Pancreas (tissue), 10 donors: ENCODE measurements at regions not wholly inside any gene's neighbourhood (a gene's known extent, or its start where the extent isn't known, plus 50 kb on each side); places are given as distances from the start of the nearest gene placed in this dataset.

Experiments used
- ATAC-seq, 4 donors: fragments of 200-7000 bp; cut with Tn5 transposase; one replicate each; pipeline versions ENCODE4 v1.8.0 to v1.9.1; 2020; ENCODE audit warnings: mild to moderate bottlenecking in 4 of 4, moderate library complexity in 4 of 4
- DNase-seq, 6 donors: peaks; one replicate each; pipeline ENCODE4 v3.0.0-alpha.2; 2020
- FAIRE-seq: peaks from 2 replicates; lab custom pipeline; 2012; peaks lifted over from hg19 to GRCh38; lab: Jason Lieb, UNC
- H3K27ac ChIP-seq, 4 donors: fragments of 200-600 bp; sonication (generic); 1 replicate in 3 of 4; 2 replicates in 1 of 4; pipeline versions ENCODE4 v1.5.0 to v1.8.0; 2020
- H3K27me3 ChIP-seq, 4 donors: fragments of 200-600 bp; one replicate each; pipeline ENCODE4 v1.8.0; 2021
- H3K36me3 ChIP-seq, 3 donors: fragments of 200-600 bp; sonication (generic) in 1 of 3; one replicate each; pipeline versions ENCODE4 v1.5.0 to v1.8.0; 2020 to 2021
- H3K4me1 ChIP-seq, 3 donors: fragments of 200-600 bp; one replicate each; pipeline ENCODE4 v1.8.0; 2021
- H3K4me3 ChIP-seq, 4 donors: fragments of 200-600 bp; sonication (generic) in 2 of 4; one replicate each; pipeline versions ENCODE4 v1.5.0 to v1.8.0; 2020 to 2021
- H3K9me3 ChIP-seq, 4 donors: fragments of 200-600 bp; one replicate each; pipeline ENCODE4 v1.8.0; 2021
- CTCF ChIP-seq, 4 donors: fragments of 200-600 bp; sonication (generic) in 3 of 4; IDR thresholded peaks; one replicate each; pipeline versions ENCODE4 v1.5.0 to v1.8.0; 2021; ENCODE audit warnings: antibody characterized with exemption in 4 of 4
- WGBS, 2 donors: extraction: QIAGEN DNeasy Blood & Tissue Kit; methylation state at CpG; one replicate each; pipeline ENCODE4 v1.1.7; 2013; 5-methylcytosine and 5-hydroxymethylcytosine counted together
- intact Hi-C, 3 donors: fragments of 100-400 bp; cut with DNase I; formaldehyde crosslinking; loops; one replicate each; pipeline versions ENCODE4 v1.11.1 to v1.14.2; 2022
- donor health status: healthy with polysubstance abuse.
- donor health status: DM: no; HTN: no; CAD: no; lungs with moderate emphysema.
- donor health status: DM: no; HTN: no; CAD: no.
- donor health status: control.
- donor health status: control.
- donor health status: Bipolar disorder and iron deficiency.
- donor health status: DM: yes; HTN: yes; CAD: no.
- donor health status: DM: no; HTN: no; CAD: no.
- donor health status: DM: no; HTN: no; CAD: no.
- donor health status: DM: yes; HTN: yes; CAD: no.

- no peak for FAIRE-seq
These were observed 203.8 kb upstream of the SFSWAP start for GRCh38 chr12:131507094-131507493.

GRCh38 chr12:131507881-131508280 lies 203.0 kb upstream of the SFSWAP start:
- FAIRE-seq (no peak), DNase-seq (no peak), ATAC-seq (no peak)
- Histone ChIP-seq H3K27ac (no peak overlapping the region), H3K36me3 (no peaks in the 10 kb centered on the region), H3K27me3 (no peaks in the 10 kb centered on the region), H3K4me3 (no peak overlapping the region), H3K4me1 (no peaks in the 10 kb centered on the region), H3K9me3 (no peaks in the 10 kb centered on the region)
- intact Hi-C loops: no loop called here
- TF ChIP-seq CTCF (IDR thresholded peaks at IDR 0.05): no peak
- WGBS, 2 donors: 66 to 87% methylated on average over 9 of the region's 9 CpGs

More at GRCh38 chr12:131507094-131507493, 203.8 kb upstream of the SFSWAP start:
- no peaks in the 10 kb centered on the region for H3K4me1 ChIP-seq
- H3K27me3 ChIP-seq: no peaks in the 10 kb centered on the region
- 68 to 76% methylated on average over 4 of the region's 4 CpGs for WGBS, 2 donors
- H3K27ac ChIP-seq: no peak overlapping the region
- no peak for TF ChIP-seq CTCF (IDR thresholded peaks at IDR 0.05)
- intact Hi-C loops: no loop called here
- H3K36me3 ChIP-seq: no peaks in the 10 kb centered on the region
- no peak overlapping the region for H3K4me3 ChIP-seq
- ATAC-seq (no peak), DNase-seq (no peak)
- no peaks in the 10 kb centered on the region for H3K9me3 ChIP-seq

GRCh38 chr12:131509701-131510100 lies 201.2 kb upstream of the SFSWAP start:
- WGBS, 2 donors: 60 to 77% methylated on average over 7 of the region's 7 CpGs
- DNase-seq (no peak), FAIRE-seq (no peak), ATAC-seq (no peak)
- no peaks in the 10 kb centered on the region for H3K27me3 ChIP-seq
- intact Hi-C loops: no loop called here
- H3K36me3 ChIP-seq: no peaks in the 10 kb centered on the region
- H3K4me1 ChIP-seq: no peaks in the 10 kb centered on the region
- no peak overlapping the region for H3K4me3 ChIP-seq
- TF ChIP-seq CTCF (IDR thresholded peaks at IDR 0.05): no peak
- no peaks in the 10 kb centered on the region for H3K9me3 ChIP-seq
- H3K27ac ChIP-seq: no peak overlapping the region

- intact Hi-C loops: no loop called here
- Histone ChIP-seq H3K4me1 (no peaks in the 10 kb centered on the region), H3K4me3 (no peak overlapping the region), H3K9me3 (no peaks in the 10 kb centered on the region), H3K27me3 (no peaks in the 10 kb centered on the region), H3K27ac (no peak overlapping the region), H3K36me3 (no peaks in the 10 kb centered on the region)
- DNase-seq (no peak), FAIRE-seq (no peak), ATAC-seq (no peak)
- WGBS, 2 donors: 41 to 50% methylated on average over 4 of the region's 4 CpGs
- no peak for TF ChIP-seq CTCF (IDR thresholded peaks at IDR 0.05)
These were observed 200.5 kb upstream of the SFSWAP start for GRCh38 chr12:131510431-131510830.

- no peak for DNase-seq
- Histone ChIP-seq H3K27ac (no peak overlapping the region), H3K36me3 (no peaks in the 10 kb centered on the region), H3K27me3 (no peaks in the 10 kb centered on the region), H3K4me1 (no peaks in the 10 kb centered on the region), H3K4me3 (no peak overlapping the region), H3K9me3 (no peaks in the 10 kb centered on the region)
- TF ChIP-seq CTCF (IDR thresholded peaks at IDR 0.05): no peak
- WGBS, 2 donors: 56 to 66% methylated on average over 7 of the region's 7 CpGs
- ATAC-seq: peak in 2 of 4 donors; percentile 45 to 70
- no peak for FAIRE-seq
- intact Hi-C loops: no loop called here
These were observed 199.5 kb upstream of the SFSWAP start for GRCh38 chr12:131511391-131511802.
